Ishikawa (cell line): ENCODE measurements at regions not wholly inside any gene's neighbourhood (a gene's known extent, or its start where the extent isn't known, plus 50 kb on each side); places are given as distances from the start of the nearest gene placed in this dataset.
A peak's percentile ranks its signal among the peaks of the same experiment; 100 is the strongest.

Experiments used
- CEBPB ChIP-seq: IDR thresholded peaks from 2 replicates; pipeline ENCODE4 v1.6.1; 2012
- CREB1 ChIP-seq: IDR thresholded peaks from 2 replicates; pipeline ENCODE4 v1.6.1; 2012; ENCODE audit warnings: low read depth
- NFIC ChIP-seq: IDR thresholded peaks from 2 replicates; pipeline ENCODE4 v1.6.1; 2012
- RAD21 ChIP-seq: IDR thresholded peaks from 2 replicates; pipeline ENCODE4 v1.6.1; 2012; ENCODE audit warnings: low read depth
- TAF1 ChIP-seq: IDR thresholded peaks from 2 replicates; pipeline ENCODE4 v1.6.1; 2012; ENCODE audit warnings: low read depth, mild to moderate bottlenecking
- USF1 ChIP-seq: IDR thresholded peaks from 2 replicates; pipeline ENCODE4 v1.6.1; 2012
- YY1 ChIP-seq: IDR thresholded peaks from 2 replicates; pipeline ENCODE4 v1.6.1; 2012; ENCODE audit warnings: low read depth

DNA sequence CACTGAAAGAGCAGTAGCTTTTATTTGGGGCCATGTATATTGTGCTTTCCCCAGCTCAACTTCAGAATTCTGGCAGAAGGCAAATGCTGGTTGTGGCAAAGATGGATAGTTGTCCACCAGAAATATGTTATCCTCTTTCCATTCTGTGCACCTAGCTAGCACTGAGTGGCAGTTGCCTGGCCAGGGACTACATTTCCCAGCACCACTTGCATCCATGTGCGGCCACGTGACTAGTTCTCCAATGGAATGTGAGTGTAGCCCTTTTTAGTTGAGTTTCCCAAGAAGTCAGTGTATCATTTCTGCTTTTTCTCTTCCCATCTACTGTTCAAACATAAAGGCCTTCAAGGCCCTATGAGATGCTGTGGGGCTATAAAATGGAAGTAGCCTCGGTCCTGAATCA, 354.0 kb upstream of the CLINT1 start:
- TF ChIP-seq RAD21 (no peak), CEBPB (no peak), YY1 (no peak), CREB1 (no peak), NFIC (no peak), TAF1 (no peak), USF1 (peak; percentile 95)
